NCI-H2171 treated with DMSO at 0.1 percent for 48 hours (cell line): ENCODE measurements at regions not wholly inside any gene's neighbourhood (a gene's known extent, or its start where the extent isn't known, plus 50 kb on each side); places are given as distances from the start of the nearest gene placed in this dataset.

ENCODE experiments used
- DNase-seq: peaks from one replicate; lab custom pipeline; 2025; lab: John Stamatoyannopoulos, UW

- DNase-seq, result no peak
Measured at GRCh38 chr11:119810478-119811232, 81.7 kb upstream of the NECTIN1 start.

DNA sequence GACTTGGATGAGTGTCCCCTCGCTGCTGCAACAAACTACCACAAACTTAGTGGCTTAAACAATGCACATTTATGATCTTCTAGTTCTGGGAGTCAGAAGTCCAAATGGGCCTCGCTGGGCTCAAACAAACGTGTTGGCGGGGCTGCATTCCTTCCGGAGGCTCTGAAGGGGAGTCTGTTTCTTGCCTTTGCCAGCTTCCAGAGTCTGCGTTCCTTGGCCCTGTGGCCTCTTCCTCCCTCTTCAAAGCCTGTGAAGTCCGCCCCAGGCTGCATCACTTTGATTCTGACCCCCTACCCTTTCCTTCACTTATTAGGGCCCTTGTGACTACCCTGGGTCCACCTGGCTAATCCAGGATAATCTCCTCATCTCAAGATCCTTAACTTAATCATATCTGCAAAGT, 80.3 kb upstream of the NECTIN1 start:
- DNase-seq, result no peak

DNA sequence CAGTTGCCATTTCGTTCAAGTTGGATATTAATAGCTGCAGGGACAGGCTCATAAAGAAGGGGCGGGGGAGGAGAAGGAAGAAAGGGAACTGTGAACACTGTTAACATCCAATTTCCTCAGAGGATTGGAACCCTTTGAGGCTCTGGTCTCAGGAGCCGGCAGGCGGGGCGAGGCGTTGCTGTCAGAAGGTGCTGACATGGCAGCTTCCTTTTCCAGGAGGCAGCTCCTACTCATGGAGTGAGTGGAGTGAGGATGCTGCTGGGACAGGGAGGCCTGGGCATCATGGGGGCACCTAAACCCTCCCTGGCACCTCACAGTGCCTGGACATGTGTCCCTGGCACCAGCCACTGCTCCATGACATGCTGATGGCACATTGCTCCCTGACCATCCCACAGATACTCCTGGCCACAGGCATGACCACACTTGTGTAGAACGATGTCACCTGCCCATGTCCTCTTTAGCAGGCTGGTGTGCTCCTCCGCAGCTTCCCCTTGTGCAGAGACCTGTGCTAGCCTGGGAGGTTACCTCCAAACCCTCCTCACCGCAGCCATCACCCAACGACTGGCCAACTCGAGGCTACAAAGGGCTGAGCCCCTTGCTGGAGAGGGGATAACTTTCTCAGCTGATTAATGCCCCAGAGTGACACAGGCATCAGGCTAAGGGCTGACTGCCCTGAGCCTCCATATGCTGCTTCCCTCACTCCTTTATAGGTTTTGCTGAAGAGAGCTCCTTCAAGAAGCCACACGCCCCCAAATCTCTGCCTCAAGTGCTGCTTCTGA, 79.6 kb upstream of the NECTIN1 start:
- DNase-seq, result no peak

DNA sequence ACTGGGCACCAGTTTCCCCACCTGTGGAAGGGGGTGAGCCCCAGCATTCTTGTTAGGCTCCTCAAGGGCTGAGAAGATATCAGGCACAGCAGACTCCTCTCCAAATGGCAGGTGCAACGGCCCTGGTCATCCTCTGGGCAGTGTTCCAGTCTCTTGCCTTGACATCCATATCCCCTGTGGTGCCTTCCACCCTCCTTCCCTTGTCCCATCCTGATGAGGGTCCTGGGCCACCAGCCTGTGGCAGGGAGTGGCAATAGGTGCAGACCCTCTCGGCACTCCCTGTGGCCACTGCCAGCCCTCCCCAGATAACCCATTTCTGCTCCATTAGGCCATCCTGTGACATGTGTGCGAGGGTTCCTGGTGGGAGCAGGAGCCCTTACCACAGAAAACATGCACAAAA, 78.8 kb upstream of the NECTIN1 start:
- DNase-seq, result no peak

DNA sequence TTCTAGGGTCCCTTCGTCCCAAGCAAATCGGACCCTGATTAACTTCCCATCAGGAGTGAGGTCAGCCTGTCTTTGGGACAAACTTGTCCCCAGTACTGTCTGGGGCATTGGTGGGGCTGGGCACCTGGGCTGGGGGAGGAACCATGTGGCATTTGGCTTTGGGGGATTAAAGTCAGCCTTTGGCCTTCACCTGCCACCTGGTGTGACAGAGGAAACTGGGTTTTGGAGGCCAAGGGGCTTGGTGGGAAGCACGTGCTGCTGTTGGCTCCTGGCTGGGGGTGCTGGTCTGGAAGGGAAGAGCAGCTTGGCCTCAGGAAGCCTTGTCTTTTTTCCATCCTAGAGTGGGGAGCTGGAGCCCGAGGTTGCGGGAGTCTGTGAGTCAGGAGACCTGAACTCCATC, 78.4 kb upstream of the NECTIN1 start:
- DNase-seq, result no peak

GRCh38 chr11:119806064-119806915, 77.3 kb upstream of the NECTIN1 start:
- DNase-seq, result no peak

DNA sequence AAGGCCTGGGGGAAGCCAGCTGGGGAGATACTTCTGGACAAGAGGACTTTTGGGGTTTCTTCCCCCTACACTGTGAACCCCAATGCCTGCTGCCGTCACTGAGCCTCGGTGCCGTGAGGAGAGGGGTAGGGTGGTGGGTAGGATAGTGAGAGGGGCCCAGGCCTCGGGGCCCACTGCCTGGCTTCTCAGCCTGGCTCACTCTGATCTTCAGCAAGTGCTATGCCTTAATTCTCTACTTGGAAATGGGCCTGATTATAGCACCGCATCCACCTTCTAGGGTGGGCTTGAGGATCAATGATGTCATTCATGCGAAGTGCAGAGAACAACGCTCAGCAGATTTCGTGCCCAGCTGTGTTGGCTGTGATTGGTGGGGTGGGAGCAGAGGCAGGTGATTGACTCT, 76.7 kb upstream of the NECTIN1 start:
- DNase-seq, result no peak

GRCh38 chr11:119804698-119805097, 75.7 kb upstream of the NECTIN1 start:
- no peak for DNase-seq

DNA sequence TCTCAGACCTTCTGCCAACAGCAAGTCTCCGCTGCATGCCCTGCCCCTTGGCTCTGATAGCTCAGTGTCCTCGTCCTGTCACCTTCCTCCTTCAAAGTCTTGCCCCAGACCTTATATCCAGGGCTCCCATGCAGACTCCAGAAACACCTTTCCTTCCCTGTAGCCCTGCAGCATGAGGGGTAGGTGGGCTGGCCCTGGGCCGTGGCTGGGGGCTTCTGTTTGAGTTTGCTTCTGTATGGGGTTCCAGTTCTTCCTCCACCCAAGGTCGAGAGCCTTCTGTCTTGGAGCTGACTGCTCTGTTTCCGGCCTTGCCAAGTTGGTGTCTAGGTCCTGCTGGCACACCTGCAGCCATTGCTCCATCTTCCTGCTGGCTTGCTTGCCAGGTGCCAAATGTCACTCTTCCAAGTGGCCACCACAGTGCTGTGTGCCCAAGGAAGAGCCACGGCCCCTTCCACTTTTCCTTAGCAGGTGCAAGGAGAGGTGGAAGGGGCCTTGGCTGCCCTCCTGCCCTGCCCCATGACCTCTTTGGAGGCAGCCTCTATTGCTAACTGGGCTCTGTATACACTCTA, 74.8 kb upstream of the NECTIN1 start:
- DNase-seq, result no peak

DNA sequence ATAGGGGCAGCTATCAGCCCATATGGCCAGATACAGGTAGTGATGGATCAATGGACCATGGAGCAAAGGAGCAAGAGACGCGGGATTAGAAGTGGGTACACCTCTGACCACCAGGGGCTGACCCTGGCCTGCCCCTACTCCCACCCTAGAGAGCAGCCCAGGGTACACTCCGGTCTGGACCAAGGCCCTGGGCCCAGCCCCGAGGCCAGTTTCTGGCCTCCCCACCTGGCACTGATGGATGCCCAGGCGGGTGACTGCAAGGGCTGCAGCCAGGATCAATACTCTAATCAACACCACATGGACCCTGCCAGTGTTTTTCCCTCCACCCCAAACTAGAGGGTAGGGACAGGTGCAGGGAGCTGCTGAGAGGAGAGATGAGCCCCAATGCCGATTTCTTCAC, 74.1 kb upstream of the NECTIN1 start:
- no peak for DNase-seq

- DNase-seq, result no peak
Measured at GRCh38 chr11:119802670-119803069, 73.7 kb upstream of the NECTIN1 start.

DNA sequence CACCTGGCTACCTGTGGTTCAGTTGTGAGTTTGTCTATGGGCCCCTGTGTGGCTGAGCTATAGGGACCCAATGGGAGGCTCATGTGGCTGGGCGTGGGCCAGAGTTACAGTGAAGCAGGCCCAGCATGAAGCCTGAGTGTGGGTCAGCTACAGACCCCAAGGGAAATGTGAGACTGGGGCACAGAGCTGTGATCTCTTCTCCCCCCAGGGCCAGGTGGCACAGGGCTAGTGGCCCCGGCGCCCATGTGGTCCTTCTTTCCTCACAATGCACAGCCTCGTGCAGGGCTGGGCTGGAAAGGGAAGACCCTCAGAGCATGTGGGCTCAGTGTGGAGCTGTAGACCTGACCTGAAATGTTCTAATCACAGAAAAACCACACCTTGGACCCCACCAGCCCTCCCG, 71.6 kb upstream of the NECTIN1 start:
- no peak for DNase-seq

DNA sequence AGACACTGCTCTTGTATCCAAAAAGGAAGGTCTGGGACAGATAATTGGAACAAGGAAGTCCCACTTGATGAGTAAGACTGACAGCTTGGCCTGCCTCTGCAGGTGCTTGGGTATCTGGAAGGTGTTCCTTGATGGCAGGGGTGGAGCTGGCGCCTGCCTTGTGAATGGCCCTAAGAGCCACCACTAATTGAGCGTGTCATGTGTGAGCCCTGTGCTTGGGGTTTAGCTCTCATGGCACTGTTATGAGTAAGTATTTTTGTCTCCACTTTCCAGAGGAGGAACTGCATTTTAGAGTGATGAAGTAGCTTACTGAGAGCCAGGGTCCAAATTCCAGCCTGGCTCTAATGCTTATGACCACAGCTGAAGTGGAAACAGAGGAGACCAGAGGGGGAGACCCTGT, 71.2 kb upstream of the NECTIN1 start:
- DNase-seq, result no peak

DNA sequence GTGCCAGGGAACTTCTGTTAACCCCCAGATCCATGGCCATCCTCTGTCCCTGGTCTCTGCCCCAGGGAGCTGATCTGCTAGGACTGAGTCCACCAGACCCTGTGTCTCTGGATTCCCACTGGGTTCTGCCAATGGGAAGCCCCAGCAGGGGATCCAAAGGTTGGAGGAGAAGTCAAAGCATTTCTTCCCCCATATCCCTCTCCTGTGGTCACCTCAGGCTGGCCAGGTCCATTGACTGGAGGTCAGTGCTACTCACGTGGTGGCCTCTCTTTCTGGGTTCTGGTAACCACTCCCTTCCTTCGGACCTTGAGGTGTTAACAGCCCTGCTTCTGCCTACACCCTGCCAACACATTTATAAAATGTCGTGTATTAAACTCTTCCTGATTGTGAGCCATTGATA, 69.7 kb upstream of the NECTIN1 start:
- no peak for DNase-seq

DNA sequence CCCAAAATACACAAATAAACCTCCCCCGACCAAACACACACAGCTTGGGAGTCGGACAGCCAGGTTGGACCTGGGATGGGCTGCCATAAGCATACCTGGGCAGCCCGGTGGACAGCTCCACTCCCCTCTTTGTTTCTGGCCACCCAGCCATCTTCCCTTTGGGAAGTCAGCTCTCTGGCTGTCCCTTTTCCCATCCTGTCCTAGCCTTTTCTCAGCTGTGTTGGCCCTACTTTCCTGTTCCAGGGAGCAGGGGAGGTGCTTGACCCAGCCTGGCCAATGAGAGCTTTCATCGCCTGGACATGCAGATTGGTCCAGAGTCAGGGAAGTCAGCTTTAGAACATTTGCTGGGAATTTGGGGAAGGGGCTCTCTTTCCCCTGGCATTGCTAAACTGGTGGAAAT, 68.7 kb upstream of the NECTIN1 start:
- DNase-seq, result no peak

- DNase-seq, result no peak
Measured at GRCh38 chr11:119797123-119797611, 68.2 kb upstream of the NECTIN1 start.

- no peak for DNase-seq
Measured at GRCh38 chr11:119796363-119797060, 67.5 kb upstream of the NECTIN1 start.

GRCh38 chr11:119795690-119796089, 66.7 kb upstream of the NECTIN1 start:
- no peak for DNase-seq

DNA sequence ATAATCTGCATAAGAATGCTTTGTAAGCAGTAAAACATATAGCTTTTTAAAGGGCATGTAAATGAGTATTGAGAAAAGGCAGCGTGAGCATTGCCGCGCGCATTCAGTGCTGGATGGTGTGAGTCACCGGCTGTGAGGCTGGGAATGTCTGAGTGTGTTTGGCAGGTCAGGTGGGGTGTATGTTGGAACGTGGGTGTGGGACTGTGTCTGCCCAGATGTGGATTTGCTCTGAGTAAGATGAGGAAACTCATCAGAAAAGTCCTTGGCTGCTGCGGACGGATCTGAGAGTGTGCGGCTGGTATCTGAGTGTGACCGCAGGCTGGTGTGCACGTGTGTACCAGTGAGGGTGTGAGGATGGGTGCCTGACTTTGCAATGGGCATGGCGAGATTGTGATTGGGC, 66.2 kb upstream of the NECTIN1 start:
- no peak for DNase-seq

DNA sequence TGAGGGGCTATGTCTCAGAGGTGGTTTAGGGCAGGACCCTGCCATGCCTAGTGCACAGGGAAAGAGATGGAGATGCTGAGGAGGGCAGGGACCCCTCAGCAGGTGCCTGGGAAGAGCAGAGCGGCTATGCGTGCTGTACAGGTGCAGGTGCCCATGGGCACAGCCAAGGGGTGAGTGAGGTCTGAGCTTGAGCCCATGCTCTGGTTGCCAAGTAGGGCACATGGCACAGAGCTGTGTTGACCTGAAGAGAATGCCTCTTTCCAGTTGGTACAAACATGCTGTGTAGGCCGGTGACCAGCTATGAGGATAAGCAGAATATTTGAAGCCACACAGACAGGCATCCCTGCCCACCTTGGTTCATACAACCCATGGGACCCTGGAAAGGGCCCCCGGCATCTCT, 65.8 kb upstream of the NECTIN1 start:
- DNase-seq, result no peak

DNA sequence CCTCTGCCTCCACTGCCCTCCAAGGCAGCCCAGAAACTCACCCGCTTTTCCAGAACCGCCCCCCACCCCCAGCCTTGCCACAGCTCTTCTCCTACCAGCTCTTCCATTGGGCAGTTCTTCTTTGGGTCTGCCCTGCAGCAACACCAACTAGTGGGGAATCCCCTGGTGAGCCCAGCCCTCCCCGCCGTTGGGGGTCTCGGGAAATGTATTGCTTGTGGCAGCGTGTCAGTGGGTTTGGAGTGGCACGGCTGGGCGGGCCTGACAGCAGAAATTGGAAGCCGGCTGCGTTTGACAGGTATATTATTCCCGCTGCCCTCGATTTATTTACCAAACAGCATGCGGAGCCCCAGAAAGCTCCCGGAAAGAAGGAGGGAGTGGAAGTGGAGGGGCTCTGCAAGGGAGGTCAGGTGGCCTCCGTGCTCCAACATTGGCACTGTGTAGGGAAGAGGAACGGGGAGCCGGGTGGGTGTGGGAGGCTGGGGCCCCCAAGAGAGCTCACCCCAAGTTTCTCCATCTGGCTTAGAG, 65.2 kb upstream of the NECTIN1 start:
- DNase-seq, result no peak
